BE2C (cell line): ENCODE measurements at regions not wholly inside any gene's neighbourhood (a gene's known extent, or its start where the extent isn't known, plus 50 kb on each side); places are given as distances from the start of the nearest gene placed in this dataset.

ENCODE experiments used
- DNase-seq: peaks from one replicate; pipeline ENCODE4 v3.0.0-alpha.2; 2020
- H3K27me3 ChIP-seq: fragments of 250-450 bp; sonication (Bioruptor Pico); 2 replicates; pipeline ENCODE4 v1.5.1; 2020; ENCODE audit warnings: mild to moderate bottlenecking
- H3K36me3 ChIP-seq: fragments of 250-450 bp; sonication (Bioruptor Pico); 2 replicates; pipeline ENCODE4 v1.5.1; 2020; ENCODE audit warnings: mild to moderate bottlenecking
- H3K4me1 ChIP-seq: fragments of 250-450 bp; sonication (Bioruptor Pico); 2 replicates; pipeline ENCODE4 v1.5.1; 2020
- H3K4me3 ChIP-seq: 2 replicates; pipeline ENCODE4 v1.5.1; 2011; ENCODE audit warnings: low read depth, low read length
- H3K9me3 ChIP-seq: fragments of 250-450 bp; sonication (Bioruptor Pico); 2 replicates; pipeline ENCODE4 v1.5.1; 2020
- CTCF ChIP-seq: IDR thresholded peaks from 2 replicates; pipeline ENCODE4 v1.5.1; 2012; ENCODE audit warnings: mild to moderate bottlenecking, low read depth, low read length

- Histone ChIP-seq H3K9me3 (no peaks in the 10 kb centered on the region), H3K36me3 (no peaks in the 10 kb centered on the region), H3K27me3 (no peaks in the 10 kb centered on the region), H3K4me1 (no peaks in the 10 kb centered on the region), H3K4me3 (no peak overlapping the region)
- DNase-seq = no peak
- no peak for TF ChIP-seq CTCF
Observed at GRCh38 chr1:219806642-219807041, 121.7 kb downstream of the SLC30A10 start.

GRCh38 chr1:219806020-219806419 is 122.3 kb downstream of the SLC30A10 start:
- H3K9me3 ChIP-seq = no peaks in the 10 kb centered on the region
- no peak for DNase-seq
- no peak overlapping the region for H3K4me3 ChIP-seq
- H3K36me3 ChIP-seq = no peaks in the 10 kb centered on the region
- no peaks in the 10 kb centered on the region for H3K27me3 ChIP-seq
- TF ChIP-seq CTCF = no peak
- no peaks in the 10 kb centered on the region for H3K4me1 ChIP-seq

- H3K36me3 ChIP-seq = no peaks in the 10 kb centered on the region
- H3K4me1 ChIP-seq = no peaks in the 10 kb centered on the region
- DNase-seq = peak; percentile 29
- TF ChIP-seq CTCF = peak; percentile 56
- H3K4me3 ChIP-seq = no peak overlapping the region
- no peaks in the 10 kb centered on the region for H3K9me3 ChIP-seq
- no peaks in the 10 kb centered on the region for H3K27me3 ChIP-seq
Observed at GRCh38 chr1:219805191-219805590, 123.2 kb downstream of the SLC30A10 start.

- no peak for DNase-seq
- H3K4me1 ChIP-seq = no peaks in the 10 kb centered on the region; the same call in 1 of the 2 replicates
Observed at GRCh38 chr1:219801156-219801820, 127.1 kb downstream of the SLC30A10 start.

GRCh38 chr1:219798283-219799030 is 129.9 kb downstream of the SLC30A10 start:
- Histone ChIP-seq H3K9me3 (no peaks in the 10 kb centered on the region), H3K27me3 (no peaks in the 10 kb centered on the region), H3K4me3 (no peak overlapping the region), H3K4me1 (peaks cover 10% of the 10 kb centered on the region), H3K36me3 (no peaks in the 10 kb centered on the region)
- DNase-seq = no peak
- no peak for TF ChIP-seq CTCF

More at GRCh38 chr1:219801156-219801820, 127.1 kb downstream of the SLC30A10 start:
- Histone ChIP-seq H3K27me3 (no peaks in the 10 kb centered on the region), H3K36me3 (no peaks in the 10 kb centered on the region), H3K9me3 (no peaks in the 10 kb centered on the region), H3K4me3 (no peak overlapping the region)
- no peak for TF ChIP-seq CTCF

- no peaks in the 10 kb centered on the region for H3K27me3 ChIP-seq
- H3K4me1 ChIP-seq = peaks cover 17% of the 10 kb centered on the region
- no peak for DNase-seq
- H3K36me3 ChIP-seq = no peaks in the 10 kb centered on the region
- TF ChIP-seq CTCF = no peak
- H3K9me3 ChIP-seq = no peaks in the 10 kb centered on the region
- H3K4me3 ChIP-seq = no peak overlapping the region
Observed at GRCh38 chr1:219797683-219798082, 130.7 kb downstream of the SLC30A10 start.
